NCI-H774 (cell line): ENCODE measurements at regions not wholly inside any gene's neighbourhood (a gene's known extent, or its start where the extent isn't known, plus 50 kb on each side); places are given as distances from the start of the nearest gene placed in this dataset.

Experiments used
- DNase-seq: peaks from one replicate; lab custom pipeline; 2025; lab: John Stamatoyannopoulos, UW

GRCh38 chr1:234975941-234976860 lies 152.4 kb downstream of the TOMM20 start:
- DNase-seq: no peak

- peak; percentile 90 for DNase-seq
These were observed 153.3 kb downstream of the TOMM20 start for GRCh38 chr1:234975122-234975940.

- DNase-seq: peak; percentile 93
These were observed 155.0 kb downstream of the TOMM20 start for GRCh38 chr1:234973426-234974250.

- DNase-seq: peak; percentile 34
These were observed 156.0 kb downstream of the TOMM20 start for GRCh38 chr1:234972411-234973191.

GRCh38 chr1:234971586-234972297 lies 156.9 kb downstream of the TOMM20 start:
- no peak for DNase-seq

GRCh38 chr1:234970731-234971476 lies 157.7 kb downstream of the TOMM20 start:
- DNase-seq: peak; percentile 29

GRCh38 chr1:234970401-234970730 lies 158.3 kb downstream of the TOMM20 start:
- DNase-seq: no peak

- DNase-seq: peak; percentile 76
These were observed 158.8 kb downstream of the TOMM20 start for GRCh38 chr1:234969581-234970400.

- DNase-seq: no peak
These were observed 159.6 kb downstream of the TOMM20 start for GRCh38 chr1:234969011-234969441.

GRCh38 chr1:234968451-234968850 lies 160.2 kb downstream of the TOMM20 start:
- no peak for DNase-seq

- DNase-seq: no peak
These were observed 161.5 kb downstream of the TOMM20 start for GRCh38 chr1:234967121-234967520.

GRCh38 chr1:234965111-234965510 lies 163.5 kb downstream of the TOMM20 start:
- DNase-seq: no peak

- no peak for DNase-seq
These were observed 164.5 kb downstream of the TOMM20 start for GRCh38 chr1:234963904-234964702.

- DNase-seq: no peak
These were observed 165.3 kb downstream of the TOMM20 start for GRCh38 chr1:234963180-234963903.

GRCh38 chr1:234962340-234962989 lies 166.2 kb downstream of the TOMM20 start:
- no peak for DNase-seq

GRCh38 chr1:234961456-234962339 lies 166.9 kb downstream of the TOMM20 start:
- no peak for DNase-seq
